ENCODE measurements at regions not wholly inside any gene's neighbourhood (a gene's known extent, or its start where the extent isn't known, plus 50 kb on each side); places are given as distances from the start of the nearest gene placed in this dataset.

GRCh38 chr6:168171673-168172353 is 92.8 kb upstream of the FRMD1 start:
- POLR2A ChIA-PET = no interaction called here
- FAIRE-seq (no peak), DNase-seq (ENCODE audit: extremely low read depth in 1 of 4, low spot score in 3 of 4) (no peak), ATAC-seq (no peak)
- in situ Hi-C loops (cut with MboI) (no loop called here), intact Hi-C loops (cut with micrococcal nuclease) (no loop called here)
- H3K27me3 ChIP-seq (ENCODE audit: control insufficient read depth in 2 of 2, insufficient read depth in 2 of 2, low read length in 2 of 2) = peaks cover 16 to 35% of the 10 kb centered on the region in 2 experiments; a peak in 4 of 5 replicates
- no peaks in the 10 kb centered on the region for H3K9me3 ChIP-seq (replicated peaks; ENCODE audit: control insufficient read depth, insufficient read depth, low read depth, low read length)
- H3K9me1 ChIP-seq (ENCODE audit: control insufficient read depth, insufficient read depth, low read length) = no peaks in the 10 kb centered on the region
- BruUV-seq (replicated peaks) = no TSS peak
- H3K36me3 ChIP-seq (ENCODE audit: control insufficient read depth, insufficient read depth, low read length) = no peaks in the 10 kb centered on the region
- no peaks in the 10 kb centered on the region for H4K20me1 ChIP-seq (replicated peaks; ENCODE audit: control insufficient read depth, insufficient read depth, low read length)
- H3K27ac ChIP-seq (ENCODE audit: extremely low read depth, low read depth, low read length) = no peak overlapping the region
- no peak overlapping the region for H2AFZ ChIP-seq (ENCODE audit: low read depth, low read length)
- no peak overlapping the region for H3K4me3 ChIP-seq
- H3K79me2 ChIP-seq (ENCODE audit: control insufficient read depth, insufficient read depth, low read length) = no peaks in the 10 kb centered on the region
- TF ChIP-seq PRMT5 (CRISPR knock-in tag; IDR thresholded peaks at IDR 0.05) (no peak), STAT5A (IDR thresholded peaks at IDR 0.05; ENCODE audit: borderline replicate concordance, low read length) (no peak), ZNF583 (CRISPR knock-in tag; IDR thresholded peaks at IDR 0.05) (no peak), FOXK1 (CRISPR knock-in tag; IDR thresholded peaks at IDR 0.05; ENCODE audit: borderline replicate concordance) (no peak), KHSRP (IDR thresholded peaks at IDR 0.05) (no peak), SPI1 (IDR thresholded peaks at IDR 0.05; ENCODE audit: borderline replicate concordance, low read depth, low read length) (no peak), NR2F6 (CRISPR knock-in tag; IDR thresholded peaks at IDR 0.05) (no peak), NR2C2 (CRISPR knock-in tag; IDR thresholded peaks at IDR 0.05) (no peak), NR2C2 (tag; IDR thresholded peaks at IDR 0.05) (no peak), RBM15 (IDR thresholded peaks at IDR 0.05; ENCODE audit: insufficient read depth, low read length) (no peak), CBX3 (IDR thresholded peaks at IDR 0.05; ENCODE audit: borderline replicate concordance in 1 of 2, low read length in 2 of 2) (no peak), POLR2B (IDR thresholded peaks at IDR 0.05; ENCODE audit: low read depth, partially characterized antibody) (no peak), BCL6 (CRISPR knock-in tag; IDR thresholded peaks at IDR 0.05) (no peak), ZNF324 (CRISPR knock-in tag; IDR thresholded peaks at IDR 0.05) (no peak), TAF7 (tag; IDR thresholded peaks at IDR 0.05) (no peak), ARID3A (IDR thresholded peaks at IDR 0.05; ENCODE audit: borderline replicate concordance, low read depth, low read length) (no peak)
- H3K4me2 ChIP-seq (ENCODE audit: insufficient read depth, low read length) = no peak overlapping the region
- no peaks in the 10 kb centered on the region for H3K4me1 ChIP-seq (replicated peaks in 1 of 2; ENCODE audit: control insufficient read depth in 2 of 2, insufficient read depth in 2 of 2, low read length in 2 of 2)
- CTCF ChIA-PET (ENCODE audit: low intra/inter-chr PET ratio) = no interaction called here
- H3K9ac ChIP-seq (ENCODE audit: insufficient read depth in 1 of 2, low read depth in 2 of 2, low read length in 2 of 2) = no peak overlapping the region
- WGBS (ENCODE audit: insufficient coverage, low coverage, missing lambda C conversion rate) = 0% methylated on average over 4 of the region's 4 CpGs
